ENCODE measurements at regions not wholly inside any gene's neighbourhood (a gene's known extent, or its start where the extent isn't known, plus 50 kb on each side); places are given as distances from the start of the nearest gene placed in this dataset.

- Histone ChIP-seq H3K27ac (no peak overlapping the region), H3K36me3 (no peaks in the 10 kb centered on the region), H3K27me3 (no peaks in the 10 kb centered on the region), H3K4me1 (no peaks in the 10 kb centered on the region), H3K4me3 (no peak overlapping the region), H3K9me3 (no peaks in the 10 kb centered on the region)
- 75 to 77% methylated on average over 2 of the region's 2 CpGs for WGBS, 2 donors
- TF ChIP-seq POLR2A (IDR thresholded peaks at IDR 0.05) (no peak), CTCF (IDR thresholded peaks at IDR 0.05) (no peak), EP300 (IDR thresholded peaks at IDR 0.05) (no peak)
- no peak for DNase-seq (ENCODE audit: low spot score in 2 of 2)
Measured at GRCh38 chr4:123816462-123816861, 419.9 kb downstream of the SPRY1 start.

DNA sequence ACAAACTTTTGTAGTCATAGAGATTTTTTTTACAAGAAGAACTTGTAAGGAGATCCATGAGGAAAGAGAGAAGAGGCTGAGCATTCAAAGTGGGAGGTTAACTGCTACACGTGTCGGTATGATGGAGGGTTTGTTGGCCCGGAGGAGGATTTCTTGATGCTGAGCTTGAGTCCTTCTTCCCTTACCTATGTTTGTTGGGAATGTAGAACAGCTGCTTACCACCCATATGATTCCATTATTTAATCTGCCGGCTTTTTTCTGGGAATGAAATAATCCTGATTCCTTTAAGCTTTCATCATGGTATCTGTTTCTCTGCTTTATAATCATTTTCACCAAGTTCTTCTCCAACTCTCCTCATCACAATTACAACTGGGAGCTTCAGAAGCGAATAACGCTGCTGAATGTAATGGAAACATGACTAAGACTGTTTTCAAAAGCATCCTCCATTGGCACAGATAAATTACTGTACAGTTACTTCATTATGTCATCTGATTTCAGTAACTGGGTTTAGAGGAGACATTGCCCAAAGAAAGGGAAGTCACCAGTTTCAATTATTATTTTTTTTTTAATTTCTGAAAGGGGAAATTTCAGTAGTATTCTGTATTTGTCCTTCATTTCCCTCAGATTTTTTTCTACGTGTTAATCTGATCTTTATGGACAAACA, 420.6 kb downstream of the SPRY1 start:
- TF ChIP-seq EP300 (IDR thresholded peaks at IDR 0.05): no peak
- no peak for TF ChIP-seq CTCF (IDR thresholded peaks at IDR 0.05)
- TF ChIP-seq POLR2A (IDR thresholded peaks at IDR 0.05): no peak

DNA sequence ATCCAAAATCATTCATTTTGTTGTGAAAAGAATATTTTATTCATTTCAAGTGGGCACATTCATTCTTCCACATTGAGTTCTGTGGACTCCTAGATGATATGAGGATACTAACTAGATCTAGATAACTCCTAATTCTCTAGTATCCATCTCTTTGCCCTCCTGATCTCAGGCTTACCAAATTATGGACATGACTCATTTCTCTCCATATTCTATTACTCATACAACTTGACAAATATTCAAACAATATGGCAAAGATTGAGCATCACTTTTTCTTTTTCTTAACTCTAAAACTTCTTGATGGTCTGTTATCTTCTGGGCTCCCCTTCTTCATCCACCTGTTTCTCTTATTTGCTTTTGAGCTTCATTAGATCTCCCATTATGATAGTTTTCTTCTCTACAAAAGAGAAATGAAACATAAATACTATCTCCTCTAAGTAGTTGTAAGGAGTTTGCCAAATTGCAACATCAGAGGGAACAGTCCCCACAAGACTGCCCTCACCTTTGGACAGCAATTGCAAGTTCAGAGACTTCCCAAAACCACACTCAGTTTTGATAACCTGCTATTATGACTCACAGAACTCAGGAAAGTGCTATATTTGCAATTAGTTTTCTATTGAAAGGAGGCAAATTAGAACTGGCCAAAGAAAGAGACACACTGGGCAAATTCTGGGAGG, 422.9 kb downstream of the SPRY1 start:
- DNase-seq (ENCODE audit: low spot score in 2 of 2): no peak
- no peak overlapping the region for H3K4me3 ChIP-seq
- peak overlapping the region in 1 of 4 donors; percentile 17 for H3K27ac ChIP-seq
- TF ChIP-seq POLR2A (IDR thresholded peaks at IDR 0.05) (no peak), EP300 (IDR thresholded peaks at IDR 0.05) (peak in 1 of 2 donors; percentile 36)
- H3K27me3 ChIP-seq: no peaks in the 10 kb centered on the region
- no peaks in the 10 kb centered on the region for H3K36me3 ChIP-seq
- no peaks in the 10 kb centered on the region for H3K9me3 ChIP-seq
- peaks cover 0 to 11% (median 0%) of the 10 kb centered on the region in 4 donors for H3K4me1 ChIP-seq

More for the DNA sequence above, 420.6 kb downstream of the SPRY1 start:
- Histone ChIP-seq H3K27me3 (no peaks in the 10 kb centered on the region), H3K4me1 (no peaks in the 10 kb centered on the region), H3K4me3 (no peak overlapping the region), H3K36me3 (no peaks in the 10 kb centered on the region), H3K27ac (no peak overlapping the region), H3K9me3 (no peaks in the 10 kb centered on the region)
- WGBS, 2 donors: 86 to 87% methylated on average over 7 of the region's 7 CpGs
- no peak for DNase-seq (ENCODE audit: low spot score in 2 of 2)

- peaks cover 0 to 25% (median 3%) of the 10 kb centered on the region in 4 donors for H3K4me1 ChIP-seq
- H3K27me3 ChIP-seq: no peaks in the 10 kb centered on the region
- TF ChIP-seq POLR2A (IDR thresholded peaks at IDR 0.05) (no peak), CTCF (IDR thresholded peaks at IDR 0.05) (no peak), EP300 (IDR thresholded peaks at IDR 0.05) (no peak)
- H3K9me3 ChIP-seq: no peaks in the 10 kb centered on the region
- no peak overlapping the region for H3K27ac ChIP-seq
- H3K4me3 ChIP-seq: no peak overlapping the region
- H3K36me3 ChIP-seq: no peaks in the 10 kb centered on the region
- no peak for DNase-seq (ENCODE audit: low spot score in 2 of 2)
Measured at GRCh38 chr4:123821861-123822260, 425.3 kb downstream of the SPRY1 start.

DNA sequence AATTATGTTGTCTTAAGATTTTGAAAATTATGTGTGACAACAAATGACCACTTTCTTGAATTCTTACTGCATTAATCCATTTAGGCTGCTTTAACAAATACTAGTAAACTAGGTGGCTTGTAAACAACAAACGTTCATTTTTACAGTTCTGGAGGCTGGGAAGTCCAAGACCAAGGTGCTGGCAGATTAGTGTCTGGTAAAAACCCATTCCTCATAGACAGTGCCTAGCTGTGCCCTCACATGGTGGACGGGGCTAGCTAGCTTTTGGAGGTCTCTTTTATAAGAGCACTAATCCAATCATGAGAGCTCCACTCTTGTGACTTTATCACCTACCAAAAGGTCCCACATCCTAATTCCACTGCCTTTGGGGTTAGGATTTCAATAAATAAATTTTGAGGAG, 425.8 kb downstream of the SPRY1 start:
- Histone ChIP-seq H3K9me3 (no peaks in the 10 kb centered on the region), H3K4me3 (no peak overlapping the region), H3K4me1 (peaks cover 0 to 25% (median 3%) of the 10 kb centered on the region in 4 donors), H3K27me3 (no peaks in the 10 kb centered on the region), H3K27ac (peak overlapping the region in 1 of 4 donors; percentile 67), H3K36me3 (no peaks in the 10 kb centered on the region)
- TF ChIP-seq POLR2A (IDR thresholded peaks at IDR 0.05) (no peak), EP300 (IDR thresholded peaks at IDR 0.05) (no peak), CTCF (IDR thresholded peaks at IDR 0.05) (no peak)
- 77 to 83% methylated on average over 2 of the region's 2 CpGs for WGBS, 2 donors
- no peak for DNase-seq (ENCODE audit: low spot score in 2 of 2)
